SK-N-SH (cell line): ENCODE measurements at regions not wholly inside any gene's neighbourhood (a gene's known extent, or its start where the extent isn't known, plus 50 kb on each side); places are given as distances from the start of the nearest gene placed in this dataset.

Experiments
- CTCF ChIA-PET: fragments of 300-600, 350-600 bp; formaldehyde crosslinking; extraction: SDS; loops from one replicate; lab custom pipeline; 2021; lab: Yijun Ruan, JAX
- POLR2A ChIA-PET: fragments of 350-600 bp; sonication (Branson Sonifier 250); formaldehyde crosslinking; extraction: SDS; loops from one replicate; lab custom pipeline; 2020; ENCODE audit warnings: antibody characterized with exemption, inconsistent platforms; lab: Yijun Ruan, JAX
- DNase-seq: peaks from one replicate; pipeline ENCODE4 v3.0.0; 2012
- H2AFZ ChIP-seq: fragments of 200-600 bp; sonication (generic); 2 replicates; pipeline ENCODE4 v1.8.1; 2016; ENCODE audit warnings: antibody characterized with exemption, mild to moderate bottlenecking, low read depth
- H3F3A ChIP-seq: fragments of 200-600 bp; sonication (generic); replicated peaks from 2 replicates; pipeline ENCODE3; 2016; ENCODE audit warnings: antibody characterized with exemption, mild to moderate bottlenecking; ENCODE audit not compliant: insufficient read depth
- H3K27ac ChIP-seq, 2 experiments: fragments of 200-500 bp in 1 of 2; fragments of 200-600 bp in 1 of 2; sonication (Bioruptor generic) in 1 of 2; sonication (generic), shearing (Covaris generic) in 1 of 2; 2 replicates each; pipeline versions ENCODE4 v1.5.1 to v1.6.1; 2014 to 2016; ENCODE audit warnings: low read depth in 2 of 2, inconsistent platforms in 1 of 2, low read length in 1 of 2, mild to moderate bottlenecking in 1 of 2, mixed read lengths in 1 of 2
- H3K27me3 ChIP-seq: fragments of 200-600 bp; sonication (generic), shearing (Covaris generic); 2 replicates; pipeline ENCODE4 v1.6.1; 2016; ENCODE audit warnings: mixed run types; ENCODE audit not compliant: insufficient read depth
- H3K36me3 ChIP-seq, 2 experiments: fragments of 200-500 bp in 1 of 2; fragments of 200-600 bp in 1 of 2; sonication (Bioruptor generic) in 1 of 2; sonication (generic) in 1 of 2; replicated peaks in 1 of 2; 2 replicates each; pipeline versions ENCODE3 to v1.5.1; 2014 to 2016; ENCODE audit warnings: low read length in 1 of 2, mild to moderate bottlenecking in 1 of 2; ENCODE audit not compliant: insufficient read depth in 2 of 2, control insufficient read depth in 1 of 2
- H3K4me1 ChIP-seq, 2 experiments: fragments of 200-500 bp in 1 of 2; fragments of 200-600 bp in 1 of 2; sonication (Bioruptor generic) in 1 of 2; sonication (generic), shearing (Covaris generic) in 1 of 2; 2 replicates each; pipeline versions ENCODE4 v1.5.1 to v1.6.1; 2014 to 2016; ENCODE audit warnings: low read depth in 1 of 2, low read length in 1 of 2, mixed run types in 1 of 2; ENCODE audit not compliant: insufficient read depth in 2 of 2, control insufficient read depth in 1 of 2
- H3K4me2 ChIP-seq: fragments of 200-600 bp; sonication (generic), shearing (Covaris generic); 2 replicates; pipeline ENCODE4 v1.6.1; 2017; ENCODE audit warnings: mixed run types
- H3K4me3 ChIP-seq, 2 experiments: fragments of 200-500 bp in 1 of 2; fragments of 200-600 bp in 1 of 2; sonication (Bioruptor generic) in 1 of 2; sonication (generic), shearing (Covaris generic) in 1 of 2; 2 replicates each; pipeline versions ENCODE4 v1.5.1 to v1.8.1; 2014 to 2016; ENCODE audit warnings: low read depth in 2 of 2, inconsistent platforms in 1 of 2, low read length in 1 of 2, mild to moderate bottlenecking in 1 of 2, mixed read lengths in 1 of 2, moderate library complexity in 1 of 2
- H3K79me2 ChIP-seq: fragments of 200-600 bp; sonication (generic); 2 replicates; pipeline ENCODE4 v1.8.1; 2017; ENCODE audit warnings: mild to moderate bottlenecking; ENCODE audit not compliant: insufficient read depth
- H3K9ac ChIP-seq: fragments of 200-600 bp; sonication (generic); 2 replicates; pipeline ENCODE4 v1.6.1; 2017; ENCODE audit warnings: mixed run types
- H3K9me2 ChIP-seq: fragments of 200-600 bp; sonication (generic); 2 replicates; pipeline ENCODE4 v1.6.1; 2017; ENCODE audit warnings: mixed run types
- H3K9me3 ChIP-seq: fragments of 200-600 bp; sonication (generic); 2 replicates; pipeline ENCODE4 v1.6.1; 2017; ENCODE audit warnings: mixed run types, mild to moderate bottlenecking, moderate library complexity
- H4K20me1 ChIP-seq: fragments of 200-600 bp; sonication (generic); 2 replicates; pipeline ENCODE4 v1.6.1; 2017; ENCODE audit warnings: mild to moderate bottlenecking, mixed run types; ENCODE audit not compliant: insufficient read depth
- CHD2 ChIP-seq: fragments of 150-350 bp; IDR thresholded peaks from 2 replicates; pipeline ENCODE4 v1.6.1; 2018; ENCODE audit warnings: low read length; ENCODE audit not compliant: partially characterized antibody
- ELF1 ChIP-seq: IDR thresholded peaks from 2 replicates; pipeline ENCODE4 v1.4.0; 2012
- FOSL2 ChIP-seq: IDR thresholded peaks from 2 replicates; pipeline ENCODE4 v1.4.0; 2012; ENCODE audit warnings: low read depth, mild to moderate bottlenecking, moderate library complexity, borderline replicate concordance
- FOXJ3 ChIP-seq: sonication (generic); formaldehyde crosslinking; IDR thresholded peaks from 2 replicates; pipeline ENCODE4 v1.5.1; 2020; ENCODE audit warnings: mild to moderate bottlenecking, missing genetic modification reagents
- FOXM1 ChIP-seq: IDR thresholded peaks from 2 replicates; pipeline ENCODE4 v1.4.0; 2012; ENCODE audit warnings: low read depth, mild to moderate bottlenecking
- GABPA ChIP-seq: IDR thresholded peaks from 2 replicates; pipeline ENCODE4 v1.4.0; 2012; ENCODE audit warnings: low read depth, mild to moderate bottlenecking
- IRF3 ChIP-seq: fragments of 150-350 bp; IDR thresholded peaks from 2 replicates; pipeline ENCODE4 v1.6.1; 2016; ENCODE audit warnings: mild to moderate bottlenecking, low read depth, low read length
- NRF1 ChIP-seq: IDR thresholded peaks from 2 replicates; pipeline ENCODE4 v1.6.1; 2012; ENCODE audit warnings: low read depth, mild to moderate bottlenecking, low read length
- PBX3 ChIP-seq: IDR thresholded peaks from 2 replicates; pipeline ENCODE4; 2012
- RCOR1 ChIP-seq: fragments of 150-350 bp; IDR thresholded peaks from 2 replicates; pipeline ENCODE4 v1.6.1; 2017; ENCODE audit warnings: antibody characterized with exemption, low read length
- RFX5 ChIP-seq: IDR thresholded peaks from 2 replicates; pipeline ENCODE4 v1.6.1; 2012; ENCODE audit warnings: mild to moderate bottlenecking, improper control_type of control experiment, low read length
- SMC3 ChIP-seq: IDR thresholded peaks from 2 replicates; pipeline ENCODE4 v1.6.1; 2012; ENCODE audit warnings: low read depth, low read length, improper control_type of control experiment
- TAF1 ChIP-seq: IDR thresholded peaks from 2 replicates; pipeline ENCODE4 v1.6.1; 2012; ENCODE audit warnings: low read depth, mild to moderate bottlenecking, low read length, moderate library complexity, borderline replicate concordance
- USF2 ChIP-seq: fragments of 150-350 bp; IDR thresholded peaks from 2 replicates; pipeline ENCODE4 v1.6.1; 2017; ENCODE audit warnings: antibody characterized with exemption, low read length, low read depth, borderline replicate concordance
- ZBTB33 ChIP-seq: IDR thresholded peaks from 2 replicates; pipeline ENCODE4 v1.4.0; 2012; ENCODE audit warnings: low read depth, borderline replicate concordance
- WGBS: methylation state at CpG from one replicate; pipeline ENCODE4 v1.1.6; 2017; ENCODE audit warnings: low lambda C conversion rate; 5-methylcytosine and 5-hydroxymethylcytosine counted together

GRCh38 chr2:239715606-239716005 lies 309.5 kb downstream of the NDUFA10 start:
- no peaks in the 10 kb centered on the region for H3K36me3 ChIP-seq
- no peak overlapping the region for H3K9ac ChIP-seq
- TF ChIP-seq PBX3 (no peak), SMC3 (no peak), GABPA (no peak)
- H3K4me3 ChIP-seq, result no peak overlapping the region
- no peaks in the 10 kb centered on the region for H3K79me2 ChIP-seq
- ChIA-PET POLR2A (no interaction called here), CTCF (no interaction called here)
- WGBS, result 68% methylated on average over 13 of the region's 15 CpGs
- H3K9me2 ChIP-seq, result no peaks in the 10 kb centered on the region
- DNase-seq, result no peak
- H3K27me3 ChIP-seq, result no peaks in the 10 kb centered on the region
- H3K9me3 ChIP-seq, result peaks cover 4% of the 10 kb centered on the region; the same call in 1 of the 2 replicates
- no peak overlapping the region for H2AFZ ChIP-seq
- peaks cover 0 to 40% of the 10 kb centered on the region in 2 experiments; a peak in 1 of 4 replicates for H3K4me1 ChIP-seq
- H3K27ac ChIP-seq, result no peak overlapping the region
- no peak overlapping the region for H3K4me2 ChIP-seq
- H3F3A ChIP-seq, result no peaks in the 10 kb centered on the region
- no peaks in the 10 kb centered on the region for H4K20me1 ChIP-seq

GRCh38 chr2:239715202-239715601 lies 309.9 kb downstream of the NDUFA10 start:
- ChIA-PET POLR2A (no interaction called here), CTCF (no interaction called here)
- Histone ChIP-seq H3K9me3 (peaks cover 4% of the 10 kb centered on the region; the same call in 1 of the 2 replicates), H3K27me3 (no peaks in the 10 kb centered on the region), H3K27ac (no peak overlapping the region), H3K9me2 (no peaks in the 10 kb centered on the region), H3K4me3 (no peak overlapping the region), H3K36me3 (no peaks in the 10 kb centered on the region), H4K20me1 (no peaks in the 10 kb centered on the region), H3K4me2 (no peak overlapping the region), H3F3A (no peaks in the 10 kb centered on the region), H3K4me1 (peaks cover 0 to 40% of the 10 kb centered on the region in 2 experiments; a peak in 1 of 4 replicates), H3K9ac (no peak overlapping the region), H2AFZ (no peak overlapping the region), H3K79me2 (no peaks in the 10 kb centered on the region)
- TF ChIP-seq NRF1 (no peak), RFX5 (no peak), FOXJ3 (CRISPR knock-in tag) (no peak), USF2 (no peak), FOXM1 (no peak), ZBTB33 (no peak), ELF1 (no peak), PBX3 (no peak), TAF1 (no peak), SMC3 (no peak), RCOR1 (no peak), IRF3 (no peak), CHD2 (no peak), FOSL2 (no peak)
- no peak for DNase-seq
- WGBS, result 47% methylated on average over 7 of the region's 9 CpGs
